WTC11 (cell line): ENCODE measurements at regions not wholly inside any gene's neighbourhood (a gene's known extent, or its start where the extent isn't known, plus 50 kb on each side); places are given as distances from the start of the nearest gene placed in this dataset.

Experiments used
- ATAC-seq: fragments of 200-7000 bp; cut with Tn5 transposase; 2 replicates; pipeline ENCODE4 v1.10.0; 2021; ENCODE audit warnings: mild to moderate bottlenecking, moderate library complexity
- CTCF ChIA-PET: fragments of 300-600 bp; sonication (Branson Sonifier 250); formaldehyde crosslinking; loops from one replicate; lab custom pipeline; 2021; ENCODE audit warnings: antibody characterized with exemption; lab: Charles Lee
- POLR2A ChIA-PET: fragments of 350-600 bp; sonication (Branson Sonifier 250); formaldehyde crosslinking; loops from one replicate; lab custom pipeline; 2021; ENCODE audit warnings: antibody characterized with exemption; lab: Charles Lee
- DNase-seq: peaks from one replicate; pipeline ENCODE4 v3.0.0; 2021; ENCODE audit warnings: low spot score
- H3K27ac Mint-ChIP-seq: 2 replicates; pipeline ENCODE4 v1.8.0; 2021; ENCODE audit warnings: mixed read lengths
- H3K27me3 Mint-ChIP-seq: 2 replicates; pipeline ENCODE4 v1.8.0; 2021; ENCODE audit warnings: low read depth, mild to moderate bottlenecking, moderate library complexity, mixed read lengths
- H3K36me3 Mint-ChIP-seq: 2 replicates; pipeline ENCODE4 v1.8.0; 2021; ENCODE audit warnings: mixed read lengths
- H3K4me1 Mint-ChIP-seq: 2 replicates; pipeline ENCODE4 v1.8.0; 2022; ENCODE audit warnings: mixed read lengths
- H3K4me3 Mint-ChIP-seq: 2 replicates; pipeline ENCODE4 v1.8.0; 2021; ENCODE audit warnings: mild to moderate bottlenecking, moderate library complexity, mixed read lengths
- H3K9me3 Mint-ChIP-seq: 2 replicates; pipeline ENCODE4 v1.8.0; 2021; ENCODE audit warnings: mixed read lengths
- ATF6 ChIP-seq: sonication (generic); formaldehyde crosslinking; IDR thresholded peaks from 2 replicates; pipeline ENCODE4 v1.8.1; 2023; ENCODE audit warnings: mild to moderate bottlenecking, missing genetic modification reagents
- CBFB ChIP-seq: sonication (generic); formaldehyde crosslinking; IDR thresholded peaks from 2 replicates; pipeline ENCODE4 v1.8.1; 2022; ENCODE audit warnings: mild to moderate bottlenecking, low read depth, missing genetic modification reagents
- CREB1 ChIP-seq: sonication (generic); formaldehyde crosslinking; IDR thresholded peaks from 2 replicates; pipeline ENCODE4 v1.8.0; 2023; ENCODE audit warnings: mild to moderate bottlenecking, missing genetic modification reagents
- E2F1 ChIP-seq: sonication (generic); formaldehyde crosslinking; IDR thresholded peaks from 2 replicates; pipeline ENCODE4 v1.8.0; 2022; ENCODE audit warnings: mild to moderate bottlenecking, missing genetic modification reagents
- E2F4 ChIP-seq: sonication (generic); formaldehyde crosslinking; IDR thresholded peaks from 2 replicates; pipeline ENCODE4 v1.8.1; 2022; ENCODE audit warnings: low read depth, mild to moderate bottlenecking, moderate library complexity, missing genetic modification reagents, borderline replicate concordance
- EMX1 ChIP-seq: fragments of 250-450 bp; sonication (Bioruptor Pico); IDR thresholded peaks from 2 replicates; pipeline ENCODE4 v1.8.0; 2021; ENCODE audit warnings: mild to moderate bottlenecking
- ESRRA ChIP-seq: sonication (generic); formaldehyde crosslinking; IDR thresholded peaks from 2 replicates; pipeline ENCODE4 v1.8.1; 2022; ENCODE audit warnings: mild to moderate bottlenecking, missing genetic modification reagents, borderline replicate concordance
- HMGA2 ChIP-seq: fragments of 250-450 bp; sonication (Bioruptor Pico); IDR thresholded peaks from 2 replicates; pipeline ENCODE4 v1.4.0; 2021; ENCODE audit warnings: mild to moderate bottlenecking, moderate library complexity
- HMGXB4 ChIP-seq: sonication (generic); formaldehyde crosslinking; IDR thresholded peaks from 2 replicates; pipeline ENCODE4 v1.8.1; 2023; ENCODE audit warnings: mild to moderate bottlenecking, moderate library complexity, missing genetic modification reagents
- NR1H2 ChIP-seq: sonication (generic); formaldehyde crosslinking; IDR thresholded peaks from 2 replicates; pipeline ENCODE4 v1.9.0; 2021; ENCODE audit warnings: mild to moderate bottlenecking, moderate library complexity, missing genetic modification reagents
- NR2C2 ChIP-seq: sonication (generic); formaldehyde crosslinking; IDR thresholded peaks from 2 replicates; pipeline ENCODE4 v1.8.0; 2022; ENCODE audit warnings: mild to moderate bottlenecking, missing genetic modification reagents
- NR3C1 ChIP-seq: sonication (generic); formaldehyde crosslinking; conservative IDR thresholded peaks from 2 replicates; pipeline ENCODE4 v1.8.1; 2023; ENCODE audit warnings: low read depth, mild to moderate bottlenecking, missing genetic modification reagents
- RELA ChIP-seq: sonication (generic); formaldehyde crosslinking; IDR thresholded peaks from 2 replicates; pipeline ENCODE4 v1.8.1; 2022; ENCODE audit warnings: missing genetic modification reagents, mild to moderate bottlenecking, borderline replicate concordance
- SOX15 ChIP-seq: fragments of 250-450 bp; sonication (Bioruptor Pico); IDR thresholded peaks from 2 replicates; pipeline ENCODE4 v1.9.0; 2021; ENCODE audit warnings: mild to moderate bottlenecking
- SP1 ChIP-seq: sonication (generic); formaldehyde crosslinking; conservative IDR thresholded peaks from 2 replicates; pipeline ENCODE4 v1.8.1; 2022; ENCODE audit warnings: missing genetic modification reagents
- TEAD1 ChIP-seq: sonication (generic); formaldehyde crosslinking; IDR thresholded peaks from 2 replicates; pipeline ENCODE4 v1.8.0; 2022; ENCODE audit warnings: mild to moderate bottlenecking, missing genetic modification reagents
- TEAD4 ChIP-seq: sonication (generic); formaldehyde crosslinking; IDR thresholded peaks from 2 replicates; pipeline ENCODE4 v1.8.0; 2022; ENCODE audit warnings: mild to moderate bottlenecking, missing genetic modification reagents
- ZBTB21 ChIP-seq: sonication (generic); formaldehyde crosslinking; IDR thresholded peaks from 2 replicates; pipeline ENCODE4 v1.8.1; 2023; ENCODE audit warnings: mild to moderate bottlenecking, missing genetic modification reagents, borderline replicate concordance
- ZNF138 ChIP-seq: sonication (generic); formaldehyde crosslinking; conservative IDR thresholded peaks from 2 replicates; pipeline ENCODE4 v1.8.1; 2022; ENCODE audit warnings: mild to moderate bottlenecking, moderate library complexity, missing genetic modification reagents
- ZNF219 ChIP-seq: sonication (generic); formaldehyde crosslinking; IDR thresholded peaks from 2 replicates; pipeline ENCODE4 v1.8.0; 2023; ENCODE audit warnings: missing genetic modification reagents, mild to moderate bottlenecking, borderline replicate concordance
- ZNF423 ChIP-seq: fragments of 250-450 bp; sonication (Bioruptor Pico); IDR thresholded peaks from 2 replicates; pipeline ENCODE4 v2.1.2; 2022; ENCODE audit warnings: mild to moderate bottlenecking, moderate library complexity
- ZNF425 ChIP-seq: fragments of 250-450 bp; sonication (Bioruptor Pico); conservative IDR thresholded peaks from 2 replicates; pipeline ENCODE4 v1.9.0; 2021; ENCODE audit warnings: mild to moderate bottlenecking
- ZNF512 ChIP-seq: sonication (generic); formaldehyde crosslinking; IDR thresholded peaks from 2 replicates; pipeline ENCODE4 v1.8.1; 2022; ENCODE audit warnings: missing genetic modification reagents, borderline replicate concordance
- ZNF671 ChIP-seq: fragments of 250-450 bp; sonication (Bioruptor Pico); IDR thresholded peaks from 2 replicates; pipeline ENCODE4 v1.8.0; 2021; ENCODE audit warnings: mild to moderate bottlenecking
- ZSCAN18 ChIP-seq: fragments of 250-450 bp; sonication (Bioruptor Pico); IDR thresholded peaks from 2 replicates; pipeline ENCODE4 v2.1.2; 2022; ENCODE audit warnings: mild to moderate bottlenecking, moderate library complexity

GRCh38 chr13:44237881-44238421 is 135.7 kb upstream of the SERP2 start:
- Mint-ChIP-seq H3K27me3 (no peaks in the 10 kb centered on the region), H3K36me3 (no peaks in the 10 kb centered on the region), H3K4me3 (no peak overlapping the region), H3K9me3 (no peaks in the 10 kb centered on the region), H3K27ac (no peak overlapping the region), H3K4me1 (no peaks in the 10 kb centered on the region)
- DNase-seq (no peak), ATAC-seq (no peak)
- ChIA-PET POLR2A (no interaction called here), CTCF (interaction anchor here (0.6 kb wide), 1 partner anchor 205 kb away, joined by 3 read pairs; no protein-coding TSS in a partner anchor)
- no peak for TF ChIP-seq CBFB (CRISPR knock-in tag)
- TF ChIP-seq SOX15, result no peak
- no peak for TF ChIP-seq E2F1 (CRISPR knock-in tag)
- TF ChIP-seq ZNF138 (CRISPR knock-in tag), result no peak
- no peak for TF ChIP-seq ZNF423 (CRISPR knock-in tag)
- no peak for TF ChIP-seq ZNF671 (CRISPR knock-in tag)
- no peak for TF ChIP-seq RELA (CRISPR knock-in tag)
- TF ChIP-seq HMGA2 (CRISPR knock-in tag), result no peak
- TF ChIP-seq ZNF512 (CRISPR knock-in tag), result no peak

GRCh38 chr13:44240611-44241145 is 132.9 kb upstream of the SERP2 start:
- CTCF ChIA-PET, result no interaction called here
- Mint-ChIP-seq H3K4me3 (no peak overlapping the region), H3K27ac (no peak overlapping the region), H3K4me1 (peaks cover 6% of the 10 kb centered on the region; the same call in 1 of the 2 replicates), H3K36me3 (no peaks in the 10 kb centered on the region), H3K9me3 (no peaks in the 10 kb centered on the region), H3K27me3 (no peaks in the 10 kb centered on the region)
- no peak for DNase-seq
- no peak for ATAC-seq
- POLR2A ChIA-PET, result no interaction called here
- TF ChIP-seq TEAD4 (CRISPR knock-in tag) (no peak), ZNF219 (CRISPR knock-in tag) (no peak), TEAD1 (no peak), NR1H2 (CRISPR knock-in tag) (no peak), NR3C1 (CRISPR knock-in tag) (no peak), HMGA2 (CRISPR knock-in tag) (no peak), SP1 (CRISPR knock-in tag) (no peak), EMX1 (no peak), ZBTB21 (CRISPR knock-in tag) (no peak), NR2C2 (CRISPR knock-in tag) (no peak), ZNF425 (CRISPR knock-in tag) (no peak), E2F4 (CRISPR knock-in tag) (no peak), CREB1 (no peak), ZSCAN18 (CRISPR knock-in tag) (no peak), HMGXB4 (CRISPR knock-in tag) (no peak), ESRRA (CRISPR knock-in tag) (no peak), ATF6 (CRISPR knock-in tag) (no peak)
